Parathyroid adenoma (tissue), 2 donors: ENCODE measurements at regions not wholly inside any gene's neighbourhood (a gene's known extent, or its start where the extent isn't known, plus 50 kb on each side); places are given as distances from the start of the nearest gene placed in this dataset.

Experiments used
- H2AFZ ChIP-seq: fragments of 300-600 bp; sonication (generic); one replicate; pipeline ENCODE4 v1.7.0; 2017; ENCODE audit warnings: antibody characterized with exemption, mild to moderate bottlenecking
- H3K27ac ChIP-seq: fragments of 300-600 bp; sonication (generic); one replicate; pipeline ENCODE4 v1.7.0; 2017
- H3K27me3 ChIP-seq: fragments of 300-600 bp; sonication (generic); one replicate; pipeline ENCODE4 v1.7.0; 2017; ENCODE audit warnings: low read length; ENCODE audit not compliant: control insufficient read depth, insufficient read depth
- H3K36me3 ChIP-seq: fragments of 300-600 bp; sonication (generic); one replicate; pipeline ENCODE4 v1.7.0; 2017; ENCODE audit warnings: low read length; ENCODE audit not compliant: control insufficient read depth, insufficient read depth
- H3K4me1 ChIP-seq: fragments of 300-600 bp; sonication (generic); one replicate; pipeline ENCODE4 v1.7.0; 2017; ENCODE audit warnings: control low read depth
- H3K4me2 ChIP-seq: fragments of 300-600 bp; sonication (generic); one replicate; pipeline ENCODE4 v1.7.0; 2017; ENCODE audit warnings: low read length
- H3K4me3 ChIP-seq: fragments of 300-600 bp; sonication (generic); one replicate; pipeline ENCODE4 v1.7.0; 2017; ENCODE audit warnings: low read depth, low read length
- H3K79me2 ChIP-seq: fragments of 300-600 bp; sonication (generic); one replicate; pipeline ENCODE4 v1.7.0; 2017; ENCODE audit warnings: control low read depth
- H3K9ac ChIP-seq: fragments of 300-600 bp; sonication (generic); one replicate; pipeline ENCODE4 v1.7.0; 2017; ENCODE audit warnings: mild to moderate bottlenecking
- H3K9me3 ChIP-seq: fragments of 300-600 bp; sonication (generic); one replicate; pipeline ENCODE4 v1.7.0; 2017; ENCODE audit warnings: low read length; ENCODE audit not compliant: control insufficient read depth
- CTCF ChIP-seq: fragments of 300-600 bp; sonication (generic); IDR thresholded peaks from one replicate; pipeline ENCODE4 v1.7.0; 2017; ENCODE audit warnings: antibody characterized with exemption, mild to moderate bottlenecking
- donor health status: primary hyperparathyroidism.

DNA sequence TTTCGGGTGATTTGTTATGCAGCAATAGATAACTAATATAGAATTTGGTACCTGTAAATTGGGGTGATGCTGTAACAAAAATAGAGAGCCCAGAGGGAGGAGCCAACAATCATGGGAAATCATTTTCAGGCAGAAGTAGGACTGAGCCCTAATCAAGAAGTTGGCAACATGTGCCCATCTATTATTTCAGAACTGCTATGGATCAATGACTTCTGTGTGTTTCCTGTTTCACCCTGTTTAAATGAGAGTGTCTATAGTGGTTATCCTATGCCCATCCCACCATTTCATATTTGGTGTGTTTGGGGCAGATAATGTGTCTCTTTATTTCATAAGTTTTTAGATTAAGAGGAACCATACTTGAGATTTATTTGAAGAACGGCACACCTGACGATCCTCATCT, 330.8 kb upstream of the CITED2 start:
- Histone ChIP-seq H3K79me2 (no peaks in the 10 kb centered on the region), H3K36me3 (no peaks in the 10 kb centered on the region), H3K4me1 (peaks cover 50% of the 10 kb centered on the region), H3K4me2 (no peak overlapping the region), H3K27ac (no peak overlapping the region), H3K4me3 (no peak overlapping the region), H3K9me3 (no peaks in the 10 kb centered on the region), H2AFZ (no peak overlapping the region), H3K9ac (no peak overlapping the region), H3K27me3 (no peaks in the 10 kb centered on the region)
- TF ChIP-seq CTCF = no peak

- no peak overlapping the region for H2AFZ ChIP-seq
- H3K27me3 ChIP-seq = no peaks in the 10 kb centered on the region
- H3K79me2 ChIP-seq = no peaks in the 10 kb centered on the region
- peaks cover 48% of the 10 kb centered on the region for H3K4me1 ChIP-seq
- no peaks in the 10 kb centered on the region for H3K9me3 ChIP-seq
- no peaks in the 10 kb centered on the region for H3K36me3 ChIP-seq
- no peak for TF ChIP-seq CTCF
- no peak overlapping the region for H3K9ac ChIP-seq
- no peak overlapping the region for H3K4me2 ChIP-seq
- H3K4me3 ChIP-seq = no peak overlapping the region
- no peak overlapping the region for H3K27ac ChIP-seq
These were observed 329.3 kb upstream of the CITED2 start for GRCh38 chr6:139703780-139704179.

- Histone ChIP-seq H3K4me2 (no peak overlapping the region), H3K4me3 (no peak overlapping the region), H3K27me3 (no peaks in the 10 kb centered on the region), H3K79me2 (no peaks in the 10 kb centered on the region), H3K9me3 (no peaks in the 10 kb centered on the region), H2AFZ (peak overlapping the region; percentile 56), H3K36me3 (no peaks in the 10 kb centered on the region), H3K4me1 (peaks cover 37% of the 10 kb centered on the region), H3K9ac (no peak overlapping the region), H3K27ac (no peak overlapping the region)
- TF ChIP-seq CTCF = no peak
These were observed 328.3 kb upstream of the CITED2 start for GRCh38 chr6:139702706-139703105.

DNA sequence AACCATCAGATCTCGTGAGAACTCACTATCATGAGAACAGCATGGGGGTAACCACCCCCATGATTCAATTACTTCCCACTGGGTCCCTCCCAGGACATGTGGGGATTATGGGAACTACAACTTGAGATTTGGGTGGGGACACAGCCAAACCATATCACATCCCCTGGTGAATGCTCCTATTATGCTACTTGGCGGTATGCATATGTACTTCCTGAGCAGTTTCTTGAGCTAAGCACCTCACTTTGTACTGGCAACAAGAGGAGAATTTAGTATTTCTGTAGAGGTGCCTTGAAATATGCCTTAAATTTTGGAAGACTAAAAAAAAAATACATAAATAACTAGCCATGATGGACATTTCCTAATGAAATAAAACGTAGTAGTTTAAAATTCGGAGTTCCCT, 327.2 kb upstream of the CITED2 start:
- H3K4me3 ChIP-seq = no peak overlapping the region
- no peak for TF ChIP-seq CTCF
- no peaks in the 10 kb centered on the region for H3K27me3 ChIP-seq
- H3K4me1 ChIP-seq = peaks cover 27% of the 10 kb centered on the region
- no peak overlapping the region for H3K27ac ChIP-seq
- H3K36me3 ChIP-seq = no peaks in the 10 kb centered on the region
- H3K4me2 ChIP-seq = no peak overlapping the region
- no peaks in the 10 kb centered on the region for H3K9me3 ChIP-seq
- no peaks in the 10 kb centered on the region for H3K79me2 ChIP-seq
- H2AFZ ChIP-seq = no peak overlapping the region
- no peak overlapping the region for H3K9ac ChIP-seq

DNA sequence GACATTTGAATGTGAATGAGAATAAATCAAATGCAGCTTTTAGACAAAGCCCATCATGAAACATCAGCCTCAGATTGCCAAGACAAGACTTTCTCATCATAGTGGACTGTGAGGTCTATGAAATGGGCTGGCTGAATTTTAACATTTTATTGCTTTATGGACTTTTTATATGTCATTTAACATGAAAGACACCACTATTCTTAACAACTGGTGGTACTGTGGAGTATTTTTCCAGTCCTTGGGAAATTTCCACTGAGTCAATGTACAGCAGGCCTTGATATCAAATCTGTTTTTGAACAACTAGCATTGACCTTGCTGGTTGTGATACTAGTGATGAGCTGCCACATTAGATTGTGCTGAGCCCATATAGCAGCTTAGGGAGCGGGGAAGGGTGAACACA, 326.6 kb upstream of the CITED2 start:
- Histone ChIP-seq H3K4me3 (no peak overlapping the region), H2AFZ (peak overlapping the region; percentile 3), H3K4me2 (no peak overlapping the region), H3K27ac (no peak overlapping the region), H3K79me2 (no peaks in the 10 kb centered on the region), H3K36me3 (no peaks in the 10 kb centered on the region), H3K9ac (no peak overlapping the region), H3K9me3 (no peaks in the 10 kb centered on the region), H3K27me3 (no peaks in the 10 kb centered on the region), H3K4me1 (peaks cover 23% of the 10 kb centered on the region)
- no peak for TF ChIP-seq CTCF
